ENCODE measurements at regions not wholly inside any gene's neighbourhood (a gene's known extent, or its start where the extent isn't known, plus 50 kb on each side); places are given as distances from the start of the nearest gene placed in this dataset.

GRCh38 chr1:218851586-218851985 is 322.1 kb upstream of the LYPLAL1 start:
- DNase-seq (ENCODE audit: low read depth) = no peak
- H3K4me3 ChIP-seq (ENCODE audit: low read depth, low read length) = no peak overlapping the region
- TF ChIP-seq CTCF (IDR thresholded peaks at IDR 0.05; ENCODE audit: low read depth, low read length, missing control alignments) = no peak

- no peak for TF ChIP-seq CTCF (IDR thresholded peaks at IDR 0.05; ENCODE audit: low read depth, low read length, missing control alignments)
- DNase-seq (ENCODE audit: low read depth) = no peak
- H3K4me3 ChIP-seq (ENCODE audit: low read depth, low read length) = no peak overlapping the region
These were observed 321.2 kb upstream of the LYPLAL1 start for GRCh38 chr1:218852527-218852926.

GRCh38 chr1:218863987-218864386 is 309.7 kb upstream of the LYPLAL1 start:
- no peak overlapping the region for H3K4me3 ChIP-seq (ENCODE audit: low read depth, low read length)

GRCh38 chr1:218865591-218865990 is 308.1 kb upstream of the LYPLAL1 start:
- no peak overlapping the region for H3K4me3 ChIP-seq (ENCODE audit: low read depth, low read length)
- DNase-seq (ENCODE audit: low read depth) = no peak
- TF ChIP-seq CTCF (IDR thresholded peaks at IDR 0.05; ENCODE audit: low read depth, low read length, missing control alignments) = no peak

More at GRCh38 chr1:218863987-218864386, 309.7 kb upstream of the LYPLAL1 start:
- no peak for TF ChIP-seq CTCF (IDR thresholded peaks at IDR 0.05; ENCODE audit: low read depth, low read length, missing control alignments)
- no peak for DNase-seq (ENCODE audit: low read depth)

- no peak for TF ChIP-seq CTCF (IDR thresholded peaks at IDR 0.05; ENCODE audit: low read depth, low read length, missing control alignments)
- DNase-seq (ENCODE audit: low read depth) = no peak
These were observed 307.2 kb upstream of the LYPLAL1 start for GRCh38 chr1:218866507-218866906.

GRCh38 chr1:218867066-218867465 is 306.6 kb upstream of the LYPLAL1 start:
- DNase-seq (ENCODE audit: low read depth) = no peak
- no peak overlapping the region for H3K4me3 ChIP-seq (ENCODE audit: low read depth, low read length)
- TF ChIP-seq CTCF (IDR thresholded peaks at IDR 0.05; ENCODE audit: low read depth, low read length, missing control alignments) = no peak

More at GRCh38 chr1:218866507-218866906, 307.2 kb upstream of the LYPLAL1 start:
- no peak overlapping the region for H3K4me3 ChIP-seq (ENCODE audit: low read depth, low read length)

- no peak for DNase-seq (ENCODE audit: low read depth)
- no peak for TF ChIP-seq CTCF (IDR thresholded peaks at IDR 0.05; ENCODE audit: low read depth, low read length, missing control alignments)
- H3K4me3 ChIP-seq (ENCODE audit: low read depth, low read length) = no peak overlapping the region
These were observed 305.6 kb upstream of the LYPLAL1 start for GRCh38 chr1:218867941-218868626.

Measured in GM12864 (cell line).